ENCODE measurements at regions not wholly inside any gene's neighbourhood (a gene's known extent, or its start where the extent isn't known, plus 50 kb on each side); places are given as distances from the start of the nearest gene placed in this dataset.

- no peak for ATAC-seq
- H3K4me1 ChIP-seq = no peaks in the 10 kb centered on the region
- H3K36me3 ChIP-seq = no peaks in the 10 kb centered on the region
- no peak overlapping the region for H3K27ac ChIP-seq
- WGBS, 2 donors (ENCODE audit: low coverage in 1 of 2) = 86 to 94% methylated on average over 2 of the region's 2 CpGs
- H3K27me3 ChIP-seq = no peaks in the 10 kb centered on the region
- H3K4me3 ChIP-seq = no peak overlapping the region
- TF ChIP-seq POLR2AphosphoS5 (IDR thresholded peaks at IDR 0.05) = no peak
- TF ChIP-seq CTCF (IDR thresholded peaks at IDR 0.05) = no peak
- no peak for TF ChIP-seq POLR2A (IDR thresholded peaks at IDR 0.05)
- TF ChIP-seq EP300 (IDR thresholded peaks at IDR 0.05) = no peak
- H3K9me3 ChIP-seq = no peaks in the 10 kb centered on the region
Observed at GRCh38 chr3:167100200-167100599, 279.9 kb downstream of the ZBBX start.

- ATAC-seq = no peak
- TF ChIP-seq EP300 (IDR thresholded peaks at IDR 0.05) = no peak
- TF ChIP-seq CTCF (IDR thresholded peaks at IDR 0.05) = no peak
- TF ChIP-seq POLR2A (IDR thresholded peaks at IDR 0.05) = no peak
- no peak for TF ChIP-seq POLR2AphosphoS5 (IDR thresholded peaks at IDR 0.05)
- 50 to 68% methylated on average over 2 of the region's 2 CpGs for WGBS, 2 donors (ENCODE audit: low coverage in 1 of 2)
- Histone ChIP-seq H3K27ac (no peak overlapping the region), H3K4me1 (no peaks in the 10 kb centered on the region), H3K4me3 (no peak overlapping the region), H3K36me3 (no peaks in the 10 kb centered on the region), H3K9me3 (no peaks in the 10 kb centered on the region), H3K27me3 (no peaks in the 10 kb centered on the region)
Observed at GRCh38 chr3:167095976-167096375, 284.1 kb downstream of the ZBBX start.

GRCh38 chr3:167094632-167095031 is 285.5 kb downstream of the ZBBX start:
- Histone ChIP-seq H3K9me3 (no peaks in the 10 kb centered on the region), H3K4me3 (no peak overlapping the region), H3K27ac (no peak overlapping the region), H3K36me3 (no peaks in the 10 kb centered on the region), H3K27me3 (no peaks in the 10 kb centered on the region), H3K4me1 (no peaks in the 10 kb centered on the region)
- no peak for ATAC-seq
- TF ChIP-seq EP300 (IDR thresholded peaks at IDR 0.05) (no peak), CTCF (IDR thresholded peaks at IDR 0.05) (no peak), POLR2A (IDR thresholded peaks at IDR 0.05) (no peak), POLR2AphosphoS5 (IDR thresholded peaks at IDR 0.05) (no peak)

- no peaks in the 10 kb centered on the region for H3K9me3 ChIP-seq
- no peak for ATAC-seq
- TF ChIP-seq POLR2AphosphoS5 (IDR thresholded peaks at IDR 0.05) (no peak), CTCF (IDR thresholded peaks at IDR 0.05) (no peak), POLR2A (IDR thresholded peaks at IDR 0.05) (no peak)
- H3K4me3 ChIP-seq = no peak overlapping the region
- H3K27me3 ChIP-seq = no peaks in the 10 kb centered on the region
- H3K27ac ChIP-seq = no peak overlapping the region
- WGBS, 2 donors (ENCODE audit: low coverage in 1 of 2) = 25 to 39% methylated on average over 2 of the region's 2 CpGs
- no peaks in the 10 kb centered on the region for H3K4me1 ChIP-seq
- H3K36me3 ChIP-seq = no peaks in the 10 kb centered on the region
Observed at GRCh38 chr3:167091226-167091625, 288.9 kb downstream of the ZBBX start.

- TF ChIP-seq EP300 (IDR thresholded peaks at IDR 0.05) = no peak
- TF ChIP-seq CTCF (IDR thresholded peaks at IDR 0.05) = no peak
- no peak for TF ChIP-seq POLR2AphosphoS5 (IDR thresholded peaks at IDR 0.05)
- no peak for TF ChIP-seq POLR2A (IDR thresholded peaks at IDR 0.05)
- ATAC-seq = no peak
- Histone ChIP-seq H3K36me3 (no peaks in the 10 kb centered on the region), H3K27me3 (no peaks in the 10 kb centered on the region), H3K4me3 (no peak overlapping the region), H3K4me1 (no peaks in the 10 kb centered on the region), H3K27ac (no peak overlapping the region), H3K9me3 (no peaks in the 10 kb centered on the region)
- WGBS, 2 donors (ENCODE audit: low coverage in 1 of 2) = 40 to 54% methylated on average over 2 of the region's 2 CpGs
Observed at GRCh38 chr3:167084545-167084944, 295.6 kb downstream of the ZBBX start.

Data from gastroesophageal sphincter (tissue), 4 donors.